SU-DHL-6 (cell line): ENCODE measurements at regions not wholly inside any gene's neighbourhood (a gene's known extent, or its start where the extent isn't known, plus 50 kb on each side); places are given as distances from the start of the nearest gene placed in this dataset.
"Not testable (repeated sequence)": the region's sequence is repeated elsewhere in the genome, so short reads cannot be mapped to it uniquely, and the experiment has no call there.

ENCODE experiments used
- EZH2phosphoT487 ChIP-seq: fragments of 200-600 bp; sonication (generic), shearing (Covaris generic); conservative IDR thresholded peaks from 2 replicates; pipeline ENCODE4 v1.6.1; 2018; ENCODE audit warnings: mild to moderate bottlenecking, antibody characterized with exemption, low read length, moderate library complexity, mixed read lengths
- TF ChIP-seq, protein P1 (sequence below): fragments of 200-600 bp; sonication (generic); IDR thresholded peaks from one replicate; pipeline ENCODE4 v1.5.1; 2017; ENCODE audit warnings: antibody characterized with exemption, mild to moderate bottlenecking, low read length, moderate library complexity; ENCODE audit not compliant: insufficient read depth, poor library complexity, severe bottlenecking

DNA sequence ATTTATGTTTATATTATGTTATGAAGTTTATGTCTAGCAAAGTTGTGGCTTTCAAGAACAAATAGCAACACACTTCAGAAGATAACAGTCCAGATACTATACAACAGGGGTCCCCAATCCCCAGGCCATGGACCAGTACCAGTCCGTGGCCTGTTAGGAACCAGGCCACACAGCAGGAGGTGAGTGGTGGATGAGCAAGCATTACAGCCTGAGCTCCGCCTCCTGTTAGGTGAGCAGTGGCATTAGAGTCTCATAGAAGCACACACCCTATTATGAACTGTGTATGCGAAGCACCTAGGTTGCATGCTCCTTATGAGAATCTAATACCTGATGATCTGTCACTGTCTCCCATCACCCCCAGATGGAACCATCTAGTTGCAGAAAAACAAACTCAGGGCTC, 159.0 kb upstream of the C14orf180 start:
- TF ChIP-seq, protein P1, sequence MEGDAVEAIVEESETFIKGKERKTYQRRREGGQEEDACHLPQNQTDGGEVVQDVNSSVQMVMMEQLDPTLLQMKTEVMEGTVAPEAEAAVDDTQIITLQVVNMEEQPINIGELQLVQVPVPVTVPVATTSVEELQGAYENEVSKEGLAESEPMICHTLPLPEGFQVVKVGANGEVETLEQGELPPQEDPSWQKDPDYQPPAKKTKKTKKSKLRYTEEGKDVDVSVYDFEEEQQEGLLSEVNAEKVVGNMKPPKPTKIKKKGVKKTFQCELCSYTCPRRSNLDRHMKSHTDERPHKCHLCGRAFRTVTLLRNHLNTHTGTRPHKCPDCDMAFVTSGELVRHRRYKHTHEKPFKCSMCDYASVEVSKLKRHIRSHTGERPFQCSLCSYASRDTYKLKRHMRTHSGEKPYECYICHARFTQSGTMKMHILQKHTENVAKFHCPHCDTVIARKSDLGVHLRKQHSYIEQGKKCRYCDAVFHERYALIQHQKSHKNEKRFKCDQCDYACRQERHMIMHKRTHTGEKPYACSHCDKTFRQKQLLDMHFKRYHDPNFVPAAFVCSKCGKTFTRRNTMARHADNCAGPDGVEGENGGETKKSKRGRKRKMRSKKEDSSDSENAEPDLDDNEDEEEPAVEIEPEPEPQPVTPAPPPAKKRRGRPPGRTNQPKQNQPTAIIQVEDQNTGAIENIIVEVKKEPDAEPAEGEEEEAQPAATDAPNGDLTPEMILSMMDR, result not testable (repeated sequence)
- not testable (repeated sequence) for TF ChIP-seq EZH2phosphoT487
